Endothelial cell of umbilical vein (primary cell): ENCODE measurements at regions not wholly inside any gene's neighbourhood (a gene's known extent, or its start where the extent isn't known, plus 50 kb on each side); places are given as distances from the start of the nearest gene placed in this dataset.

ENCODE experiments used
- BruUV-seq: library from RNA; stranded (reverse); fragments of 400-500 nt; replicated peaks from 2 replicates; lab custom pipeline; 2021; lab: Mats Ljungman, UMichigan
- CTCF ChIA-PET: fragments of 300-600, 350-600 bp; sonication (Branson Sonifier 250); formaldehyde crosslinking; loops from one replicate; lab custom pipeline; 2021; ENCODE audit warnings: antibody characterized with exemption, inconsistent platforms; lab: Charles Lee
- POLR2A ChIA-PET: fragments of 300-600, 350-600 bp; sonication (Branson Sonifier 250); formaldehyde crosslinking; loops from one replicate; lab custom pipeline; 2021; ENCODE audit warnings: antibody characterized with exemption, inconsistent platforms; lab: Charles Lee
- DNase-seq: peaks from one replicate; pipeline ENCODE4 v3.0.0-alpha.2; 2011; ENCODE audit warnings: low read depth, low spot score
- FAIRE-seq: peaks from 2 replicates; lab custom pipeline; 2011; peaks lifted over from hg19 to GRCh38; lab: Jason Lieb, UNC
- H2AFZ ChIP-seq: 2 replicates; pipeline ENCODE4 v1.6.0; 2012; ENCODE audit warnings: low read depth, low read length, control low read depth, inconsistent platforms
- H3K27ac ChIP-seq: 2 replicates; pipeline ENCODE4 v1.5.1; 2011; ENCODE audit warnings: low read depth, mild to moderate bottlenecking, control low read depth, low read length, moderate library complexity; ENCODE audit not compliant: insufficient read depth
- H3K27me3 ChIP-seq, 2 experiments: 2 replicates each; pipeline versions ENCODE4 v1.6.0 to v1.6.1; 2011; ENCODE audit warnings: low read length in 2 of 2, mixed read lengths in 1 of 2; ENCODE audit not compliant: control insufficient read depth in 2 of 2, insufficient read depth in 2 of 2
- H3K36me3 ChIP-seq, 2 experiments: 2 replicates in 1 of 2; 3 replicates in 1 of 2; pipeline ENCODE4 v1.5.1; 2011; ENCODE audit warnings: low read length in 2 of 2, mild to moderate bottlenecking in 1 of 2, moderate library complexity in 1 of 2; ENCODE audit not compliant: control insufficient read depth in 2 of 2, insufficient read depth in 2 of 2; ENCODE audit errors: extremely low read depth in 1 of 2
- H3K4me1 ChIP-seq: 3 replicates; pipeline ENCODE4 v1.5.1; 2011; ENCODE audit warnings: mild to moderate bottlenecking, low read length; ENCODE audit not compliant: control insufficient read depth, insufficient read depth; ENCODE audit errors: extremely low read depth
- H3K4me2 ChIP-seq: 2 replicates; pipeline ENCODE4 v1.6.1; 2011; ENCODE audit warnings: low read length, control low read depth, mixed read lengths; ENCODE audit not compliant: insufficient read depth
- H3K4me3 ChIP-seq, 3 experiments: fragments of 200-600 bp in 1 of 3; sonication (generic), shearing (Covaris generic) in 1 of 3; replicated peaks in 1 of 3; 2 replicates each; pipeline ENCODE4 v1.5.1; 2011 to 2016; ENCODE audit warnings: control low read depth in 3 of 3, low read length in 3 of 3, mild to moderate bottlenecking in 2 of 3, inconsistent platforms in 1 of 3, low read depth in 1 of 3, moderate library complexity in 1 of 3; ENCODE audit not compliant: insufficient read depth in 1 of 3
- H3K79me2 ChIP-seq: 2 replicates; pipeline ENCODE4 v1.6.0; 2012; ENCODE audit warnings: low read length, inconsistent platforms; ENCODE audit not compliant: control insufficient read depth, insufficient read depth
- H3K9ac ChIP-seq: replicated peaks from 2 replicates; pipeline ENCODE3; 2011; ENCODE audit warnings: low read length, control low read depth; ENCODE audit not compliant: insufficient read depth; ENCODE audit errors: extremely low read depth
- H3K9me1 ChIP-seq: replicated peaks from 3 replicates; pipeline ENCODE4 v1.6.0; 2011; ENCODE audit warnings: mild to moderate bottlenecking, low read length; ENCODE audit not compliant: control insufficient read depth, insufficient read depth; ENCODE audit errors: extremely low read depth
- H3K9me3 ChIP-seq: replicated peaks from 2 replicates; pipeline ENCODE4 v1.5.1; 2012; ENCODE audit warnings: low read length, inconsistent platforms; ENCODE audit not compliant: control insufficient read depth, insufficient read depth
- H4K20me1 ChIP-seq: replicated peaks from 2 replicates; pipeline ENCODE3; 2011; ENCODE audit warnings: mild to moderate bottlenecking, low read length; ENCODE audit not compliant: control insufficient read depth, insufficient read depth; ENCODE audit errors: extremely low read depth
- CTCF ChIP-seq, 2 donors: IDR thresholded peaks; 1 replicate in 1 of 2; 2 replicates in 1 of 2; pipeline ENCODE4 v1.5.1; 2011; ENCODE audit warnings: low read length in 2 of 2, mild to moderate bottlenecking in 2 of 2, moderate library complexity in 2 of 2, control low read depth in 1 of 2, inconsistent platforms in 1 of 2, low read depth in 1 of 2; ENCODE audit not compliant: insufficient read depth in 1 of 2; ENCODE audit errors: extremely low read depth in 1 of 2
- EZH2 ChIP-seq: IDR thresholded peaks from 2 replicates; pipeline ENCODE4 v1.6.1; 2012; ENCODE audit warnings: borderline replicate concordance, low read depth, mild to moderate bottlenecking, moderate library complexity, low read length, inconsistent platforms; ENCODE audit not compliant: severe bottlenecking
- FOS ChIP-seq: IDR thresholded peaks from 2 replicates; pipeline ENCODE4 v1.6.1; 2011; ENCODE audit warnings: mild to moderate bottlenecking, low read length, moderate library complexity, borderline replicate concordance; ENCODE audit not compliant: insufficient read depth
- GATA2 ChIP-seq: IDR thresholded peaks from 2 replicates; pipeline ENCODE4 v1.7.0; 2011; ENCODE audit warnings: low read depth, mild to moderate bottlenecking, moderate library complexity, mixed read lengths, low read length; ENCODE audit not compliant: insufficient read length, insufficient read depth
- JUN ChIP-seq: IDR thresholded peaks from 2 replicates; pipeline ENCODE4 v1.6.1; 2011; ENCODE audit warnings: borderline replicate concordance, low read depth; ENCODE audit not compliant: insufficient read length, insufficient read depth
- MAX ChIP-seq: IDR thresholded peaks from 2 replicates; pipeline ENCODE4 v1.6.1; 2011; ENCODE audit not compliant: insufficient read depth, insufficient read length
- MYC ChIP-seq: IDR thresholded peaks from one replicate; pipeline ENCODE4 v1.6.1; 2011; ENCODE audit warnings: mild to moderate bottlenecking, low read depth, low read length
- POLR2A ChIP-seq: IDR thresholded peaks from 2 replicates; pipeline ENCODE4 v1.6.1; 2012; ENCODE audit warnings: low read depth, mild to moderate bottlenecking, control low read depth, low read length
- POLR2AphosphoS5 ChIP-seq: IDR thresholded peaks from 2 replicates; pipeline ENCODE4 v1.6.1; 2012; ENCODE audit warnings: low read depth, mild to moderate bottlenecking, control low read depth, low read length, moderate library complexity; ENCODE audit not compliant: insufficient read depth
- dilution Hi-C: fragments of 300-500 bp; cut with MboI; formaldehyde crosslinking; loops from one replicate; pipeline ENCODE4 v1.15.0; 2019; ENCODE audit warnings: low sequenced_read_pairs; ENCODE audit not compliant: extremely low pct_ligation_motif_present
- intact Hi-C: fragments of 100-400 bp; cut with micrococcal nuclease; formaldehyde crosslinking; loops from one replicate; pipeline ENCODE4 v1.10.0; 2022

- CTCF ChIA-PET, result no interaction called here
- dilution Hi-C loops, result no loop called here
Observed at GRCh38 chr5:38124321-38124720, 134.0 kb upstream of the EGFLAM start.

More at GRCh38 chr5:38124321-38124720, 134.0 kb upstream of the EGFLAM start:
- H3K79me2 ChIP-seq, result no peaks in the 10 kb centered on the region
- no peaks in the 10 kb centered on the region for H4K20me1 ChIP-seq
- H3K4me3 ChIP-seq, result no peak overlapping the region
- intact Hi-C loops, result no loop called here
- no peak overlapping the region for H2AFZ ChIP-seq
- DNase-seq (no peak), FAIRE-seq (no peak)
- H3K36me3 ChIP-seq, result no peaks in the 10 kb centered on the region
- no peaks in the 10 kb centered on the region for H3K4me1 ChIP-seq
- H3K4me2 ChIP-seq, result no peak overlapping the region
- H3K9me1 ChIP-seq, result no peaks in the 10 kb centered on the region
- BruUV-seq, result no TSS peak
- no peaks in the 10 kb centered on the region for H3K27me3 ChIP-seq
- H3K9ac ChIP-seq, result no peak overlapping the region
- no peak overlapping the region for H3K27ac ChIP-seq
- H3K9me3 ChIP-seq, result no peaks in the 10 kb centered on the region
- no peak for TF ChIP-seq POLR2A
- TF ChIP-seq MYC, result no peak
- TF ChIP-seq EZH2, result no peak
- no peak for TF ChIP-seq JUN
- no peak for TF ChIP-seq MAX
- no peak for TF ChIP-seq GATA2
- TF ChIP-seq FOS, result no peak
- no peak for TF ChIP-seq POLR2AphosphoS5
- no peak for TF ChIP-seq CTCF (IDR thresholded peaks at IDR 0.05; ENCODE audit: extremely low read depth in 1 of 2, insufficient read depth in 1 of 2, low read depth in 1 of 2, low read length in 2 of 2)
- POLR2A ChIA-PET, result no interaction called here
